C4-2B (cell line): ENCODE measurements at regions not wholly inside any gene's neighbourhood (a gene's known extent, or its start where the extent isn't known, plus 50 kb on each side); places are given as distances from the start of the nearest gene placed in this dataset.

Experiments
- H3K27ac ChIP-seq: fragments of 450-650 bp; 2 replicates; pipeline ENCODE4 v1.5.1; 2017
- ZFX ChIP-seq: fragments of 450-650 bp; IDR thresholded peaks from 2 replicates; pipeline ENCODE4 v1.6.1; 2017
- TF ChIP-seq, protein P1 (sequence below): fragments of 450-650 bp; conservative IDR thresholded peaks from 2 replicates; pipeline ENCODE4 v1.5.1; 2017; ENCODE audit warnings: mild to moderate bottlenecking

DNA sequence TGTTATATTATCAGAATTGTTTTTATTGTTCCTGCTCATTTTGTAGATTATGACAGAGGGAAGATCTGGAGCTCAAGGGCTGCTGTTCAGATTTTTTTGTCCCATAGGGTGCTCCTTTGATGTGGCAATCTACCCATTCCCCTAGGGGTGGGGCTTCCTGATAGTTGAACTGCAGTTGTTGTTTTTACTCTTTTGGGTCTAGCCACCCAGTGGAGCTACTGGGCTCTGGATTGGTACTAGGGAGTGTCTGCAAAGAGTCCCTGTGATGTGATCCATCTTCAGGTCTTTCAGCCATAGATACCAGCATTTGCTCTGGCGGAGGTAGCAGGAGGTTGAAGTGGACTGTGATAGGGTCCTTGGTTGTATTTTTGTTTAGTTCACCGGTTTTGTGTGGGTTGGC is 57.9 kb upstream of the SLCO1B1 start:
- no peak for TF ChIP-seq ZFX
- TF ChIP-seq, protein P1, sequence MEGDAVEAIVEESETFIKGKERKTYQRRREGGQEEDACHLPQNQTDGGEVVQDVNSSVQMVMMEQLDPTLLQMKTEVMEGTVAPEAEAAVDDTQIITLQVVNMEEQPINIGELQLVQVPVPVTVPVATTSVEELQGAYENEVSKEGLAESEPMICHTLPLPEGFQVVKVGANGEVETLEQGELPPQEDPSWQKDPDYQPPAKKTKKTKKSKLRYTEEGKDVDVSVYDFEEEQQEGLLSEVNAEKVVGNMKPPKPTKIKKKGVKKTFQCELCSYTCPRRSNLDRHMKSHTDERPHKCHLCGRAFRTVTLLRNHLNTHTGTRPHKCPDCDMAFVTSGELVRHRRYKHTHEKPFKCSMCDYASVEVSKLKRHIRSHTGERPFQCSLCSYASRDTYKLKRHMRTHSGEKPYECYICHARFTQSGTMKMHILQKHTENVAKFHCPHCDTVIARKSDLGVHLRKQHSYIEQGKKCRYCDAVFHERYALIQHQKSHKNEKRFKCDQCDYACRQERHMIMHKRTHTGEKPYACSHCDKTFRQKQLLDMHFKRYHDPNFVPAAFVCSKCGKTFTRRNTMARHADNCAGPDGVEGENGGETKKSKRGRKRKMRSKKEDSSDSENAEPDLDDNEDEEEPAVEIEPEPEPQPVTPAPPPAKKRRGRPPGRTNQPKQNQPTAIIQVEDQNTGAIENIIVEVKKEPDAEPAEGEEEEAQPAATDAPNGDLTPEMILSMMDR: no peak
- H3K27ac ChIP-seq: no peak overlapping the region

GRCh38 chr12:21073822-21074460 is 57.1 kb upstream of the SLCO1B1 start:
- TF ChIP-seq, protein P1: peak; percentile 9; the same call in 1 of the 2 replicates
- no peak for TF ChIP-seq ZFX
- no peak overlapping the region for H3K27ac ChIP-seq
